Epithelial cell of esophagus (primary cell): ENCODE measurements at regions not wholly inside any gene's neighbourhood (a gene's known extent, or its start where the extent isn't known, plus 50 kb on each side); places are given as distances from the start of the nearest gene placed in this dataset.

Experiments used
- DNase-seq: peaks from one replicate; pipeline ENCODE4 v3.0.0; 2010; ENCODE audit warnings: low read depth
- H3K4me3 ChIP-seq: 2 replicates; pipeline ENCODE4 v1.5.1; 2011; ENCODE audit warnings: mild to moderate bottlenecking, low read length, control low read depth
- CTCF ChIP-seq: IDR thresholded peaks from 2 replicates; pipeline ENCODE4 v1.5.1; 2011; ENCODE audit warnings: low read depth, mild to moderate bottlenecking, low read length, control low read depth, inconsistent platforms; ENCODE audit not compliant: insufficient read depth; ENCODE audit errors: missing control alignments

DNA sequence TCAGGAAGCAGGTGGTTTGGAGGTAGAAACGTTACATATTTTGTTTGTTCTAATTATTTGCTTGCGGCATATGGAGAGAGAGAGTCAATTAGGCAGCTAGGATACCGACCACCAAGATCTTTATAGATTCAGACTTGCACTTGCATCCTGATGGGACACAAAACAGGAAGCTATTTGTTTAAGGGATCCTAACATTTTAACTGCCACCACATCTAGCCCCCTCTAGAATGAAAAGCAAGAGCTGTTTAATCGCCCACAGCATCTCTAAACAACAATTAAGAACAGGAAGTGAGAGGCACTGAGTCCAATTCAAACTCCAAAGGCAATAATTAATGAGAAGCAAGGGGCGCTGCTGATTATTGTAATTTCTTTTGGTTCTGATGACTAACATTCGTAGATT lies 182.0 kb upstream of the LINC00305 start:
- no peak overlapping the region for H3K4me3 ChIP-seq
- no peak for TF ChIP-seq CTCF
- no peak for DNase-seq

DNA sequence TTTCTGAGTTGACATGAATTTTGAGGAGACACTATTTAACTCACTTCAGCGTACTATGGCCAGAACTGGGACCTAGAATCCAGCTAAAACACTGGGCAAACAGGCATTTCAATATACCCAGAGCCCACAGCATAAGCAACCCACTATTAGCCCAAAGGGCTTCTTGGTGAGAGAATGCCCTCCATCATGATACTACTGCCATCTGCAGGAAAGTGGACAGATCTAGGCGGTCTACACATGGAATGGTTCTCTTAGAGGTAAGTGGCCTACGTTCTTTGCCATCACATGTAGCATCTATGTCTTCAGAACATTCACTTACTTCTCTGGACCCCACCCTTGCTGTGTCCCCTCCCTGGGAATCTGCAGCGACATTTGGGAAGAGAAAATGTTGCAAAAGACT lies 181.3 kb upstream of the LINC00305 start:
- TF ChIP-seq CTCF: no peak
- no peak overlapping the region for H3K4me3 ChIP-seq
- DNase-seq: no peak

GRCh38 chr18:64322189-64322588 lies 173.3 kb upstream of the LINC00305 start:
- H3K4me3 ChIP-seq: no peak overlapping the region
- no peak for TF ChIP-seq CTCF
- DNase-seq: no peak

DNA sequence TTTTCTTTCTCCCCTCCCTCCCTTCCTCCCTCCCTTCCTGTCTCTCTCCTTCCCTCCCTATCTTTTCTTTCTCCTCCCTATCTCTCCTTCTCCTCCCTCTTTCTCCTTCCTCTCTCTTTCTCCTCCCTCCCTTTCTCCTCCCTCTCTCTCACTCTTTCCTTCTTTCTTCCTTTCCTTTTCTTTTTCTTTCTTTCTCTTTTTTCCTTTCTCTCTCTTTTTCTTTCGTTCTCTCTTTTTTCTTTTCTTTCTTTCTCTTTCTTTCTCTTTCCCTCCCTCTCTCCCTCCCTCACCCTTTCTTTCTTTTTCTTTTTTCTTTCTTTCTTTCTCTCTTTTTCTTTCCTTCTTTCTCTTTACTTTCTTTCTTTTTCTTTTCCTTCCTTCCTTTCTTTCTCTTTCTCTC lies 169.7 kb upstream of the LINC00305 start:
- H3K4me3 ChIP-seq: no peak overlapping the region
- DNase-seq: no peak
- TF ChIP-seq CTCF: no peak

DNA sequence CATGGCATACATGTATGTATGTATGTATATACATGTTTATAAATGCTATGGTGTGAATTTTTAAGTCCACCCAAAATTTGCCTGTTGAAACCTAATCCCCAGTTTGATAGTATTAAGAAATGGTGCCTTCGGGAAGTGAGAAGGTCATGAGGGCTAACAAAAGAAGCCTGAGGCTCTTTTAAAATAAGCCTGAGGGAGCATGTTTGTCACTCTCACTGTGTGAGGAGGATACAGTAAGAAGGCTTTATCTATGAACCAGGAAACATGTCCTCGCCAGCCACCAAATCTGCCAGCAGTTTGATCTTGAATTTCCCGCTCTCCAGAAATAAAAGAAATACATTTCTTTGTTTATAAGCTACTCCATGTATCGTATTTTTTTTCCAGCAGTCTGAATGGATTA lies 163.0 kb upstream of the LINC00305 start:
- TF ChIP-seq CTCF: no peak
- no peak overlapping the region for H3K4me3 ChIP-seq
- no peak for DNase-seq

DNA sequence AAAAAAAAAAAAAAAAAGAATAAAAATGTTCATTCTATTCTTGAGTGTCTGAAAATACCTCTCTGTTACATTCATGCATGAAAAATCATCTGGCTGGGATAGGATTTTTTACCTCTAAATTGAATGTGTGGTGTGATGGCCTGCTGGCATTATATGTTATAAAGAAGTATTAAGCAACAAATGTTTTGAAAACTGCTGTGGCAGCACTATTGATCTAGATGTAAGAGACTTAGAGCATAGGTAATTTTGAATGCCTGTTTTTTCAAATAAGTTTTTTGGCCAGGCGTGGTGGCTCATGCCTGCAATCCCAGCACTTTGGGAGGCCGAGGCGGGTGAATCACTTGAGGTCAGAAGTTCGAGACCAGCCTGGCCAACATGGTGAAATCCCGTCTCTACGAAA lies 147.0 kb upstream of the LINC00305 start:
- no peak for DNase-seq
- TF ChIP-seq CTCF: no peak
- no peak overlapping the region for H3K4me3 ChIP-seq

GRCh38 chr18:64294967-64295366 lies 146.1 kb upstream of the LINC00305 start:
- no peak overlapping the region for H3K4me3 ChIP-seq

More at GRCh38 chr18:64294967-64295366, 146.1 kb upstream of the LINC00305 start:
- no peak for TF ChIP-seq CTCF
- no peak for DNase-seq
